Activated naive CD8-positive, alpha-beta T cell treated with anti-CD3 and anti-CD28 coated beads, Interleukin-2, amount 50 U/mL, for 24 hours (primary cell): ENCODE measurements at regions not wholly inside any gene's neighbourhood (a gene's known extent, or its start where the extent isn't known, plus 50 kb on each side); places are given as distances from the start of the nearest gene placed in this dataset.

Experiments
- ATAC-seq: fragments of 150-1000 bp; cut with Tn5 transposase; one replicate; pipeline ENCODE4 v1.10.0; 2021
- DNase-seq: peaks from one replicate; pipeline ENCODE4 v3.0.0; 2021
- H3K27ac Mint-ChIP-seq: one replicate; pipeline ENCODE4 v1.8.0; 2021; ENCODE audit warnings: mild to moderate bottlenecking, mixed read lengths
- H3K27me3 Mint-ChIP-seq: one replicate; pipeline ENCODE4 v1.8.0; 2021; ENCODE audit warnings: mixed read lengths
- H3K36me3 Mint-ChIP-seq: one replicate; pipeline ENCODE4 v1.8.0; 2021; ENCODE audit warnings: low read depth, mixed read lengths
- H3K4me1 Mint-ChIP-seq: one replicate; pipeline ENCODE4 v1.8.0; 2021; ENCODE audit warnings: mixed read lengths
- H3K4me3 Mint-ChIP-seq: one replicate; pipeline ENCODE4 v1.8.0; 2021; ENCODE audit warnings: mild to moderate bottlenecking, moderate library complexity, mixed read lengths
- H3K9me3 Mint-ChIP-seq: one replicate; pipeline ENCODE4 v1.8.0; 2021; ENCODE audit warnings: mixed read lengths

DNA sequence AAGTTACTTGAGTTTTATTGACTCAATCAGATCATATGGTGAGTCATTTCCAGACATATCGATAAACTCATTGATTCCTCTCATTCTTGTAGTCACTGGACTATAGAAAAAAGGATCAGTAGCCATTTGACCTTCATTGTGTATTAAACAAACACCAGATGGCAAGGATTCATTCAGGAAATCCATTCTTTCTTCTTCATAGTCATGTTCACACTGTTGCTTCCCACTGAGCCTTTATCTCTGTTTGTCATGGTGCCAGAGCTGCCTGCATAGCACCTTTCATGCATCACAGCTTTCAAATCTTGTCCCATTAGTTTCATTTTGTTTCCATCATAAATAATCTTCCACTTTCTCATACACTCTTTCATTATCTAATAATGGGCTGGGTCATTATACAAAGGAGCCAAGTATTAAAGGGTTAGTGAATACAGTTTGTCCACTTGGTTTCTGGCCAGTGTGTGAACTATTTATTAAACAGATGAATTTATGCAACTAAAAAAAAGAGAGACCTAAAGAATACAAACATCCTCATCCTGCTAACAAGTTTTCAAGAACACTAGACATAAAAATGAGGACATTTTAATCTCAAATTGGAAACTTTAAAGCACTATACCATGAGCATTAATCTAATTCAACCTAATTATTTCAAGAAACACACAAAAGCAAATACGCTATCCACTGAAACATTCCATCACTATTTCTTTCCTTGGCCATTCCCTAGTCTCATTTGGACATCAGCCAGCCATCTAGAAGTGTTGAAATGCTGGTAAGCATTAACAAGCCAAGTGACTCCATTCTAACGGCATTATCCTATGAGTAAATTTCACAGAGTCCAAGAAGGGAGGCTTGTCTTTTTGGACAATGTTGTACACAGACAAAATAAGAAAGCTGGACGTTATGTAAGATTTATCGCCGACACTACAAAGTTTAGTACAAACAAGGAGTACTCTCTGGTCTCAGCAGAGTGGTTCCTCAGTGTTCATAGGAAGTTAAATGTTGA is 476.5 kb downstream of the FOXG1 start:
- ATAC-seq, result no peak

GRCh38 chr14:29255692-29256091 is 489.1 kb downstream of the FOXG1 start:
- H3K36me3 Mint-ChIP-seq, result no peaks in the 10 kb centered on the region
- no peak overlapping the region for H3K27ac Mint-ChIP-seq
- H3K4me3 Mint-ChIP-seq, result no peak overlapping the region
- H3K4me1 Mint-ChIP-seq, result no peaks in the 10 kb centered on the region
- DNase-seq, result no peak
- peaks cover 13% of the 10 kb centered on the region for H3K9me3 Mint-ChIP-seq
- H3K27me3 Mint-ChIP-seq, result no peaks in the 10 kb centered on the region
- ATAC-seq, result no peak

More for the DNA sequence above, 476.5 kb downstream of the FOXG1 start:
- no peak for DNase-seq
- Mint-ChIP-seq H3K27ac (no peak overlapping the region), H3K9me3 (peaks cover 25% of the 10 kb centered on the region), H3K4me1 (no peaks in the 10 kb centered on the region), H3K4me3 (no peak overlapping the region), H3K36me3 (no peaks in the 10 kb centered on the region), H3K27me3 (no peaks in the 10 kb centered on the region)

- no peak overlapping the region for H3K4me3 Mint-ChIP-seq
- no peaks in the 10 kb centered on the region for H3K36me3 Mint-ChIP-seq
- H3K4me1 Mint-ChIP-seq, result no peaks in the 10 kb centered on the region
- H3K9me3 Mint-ChIP-seq, result peaks cover 18% of the 10 kb centered on the region
- no peaks in the 10 kb centered on the region for H3K27me3 Mint-ChIP-seq
- no peak overlapping the region for H3K27ac Mint-ChIP-seq
- DNase-seq, result no peak
- no peak for ATAC-seq
Measured at GRCh38 chr14:29262979-29263378, 496.4 kb downstream of the FOXG1 start.

DNA sequence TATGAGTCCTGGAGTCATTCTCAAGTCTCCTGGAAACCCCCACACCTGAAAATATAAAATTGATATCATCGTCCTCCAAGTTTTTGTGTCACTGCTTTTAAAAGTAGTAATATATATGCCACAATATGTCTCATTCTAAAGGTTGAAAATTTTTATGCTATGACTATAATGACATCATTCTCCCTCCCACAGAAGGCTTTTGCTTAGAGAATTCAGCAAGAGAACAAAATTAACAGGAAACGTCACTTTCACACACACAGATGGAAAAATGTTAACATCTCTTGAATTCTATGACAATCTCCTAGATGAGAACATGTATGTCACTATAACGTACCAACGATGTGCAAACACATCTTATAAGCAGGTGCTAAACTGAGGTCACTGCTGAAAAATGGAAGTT is 498.3 kb downstream of the FOXG1 start:
- Mint-ChIP-seq H3K9me3 (peaks cover 20% of the 10 kb centered on the region), H3K27ac (no peak overlapping the region), H3K4me1 (no peaks in the 10 kb centered on the region), H3K36me3 (no peaks in the 10 kb centered on the region), H3K27me3 (no peaks in the 10 kb centered on the region), H3K4me3 (no peak overlapping the region)
- ATAC-seq (no peak), DNase-seq (no peak)

GRCh38 chr14:29265852-29266251 is 499.3 kb downstream of the FOXG1 start:
- Mint-ChIP-seq H3K27me3 (no peaks in the 10 kb centered on the region), H3K4me1 (no peaks in the 10 kb centered on the region), H3K27ac (no peak overlapping the region), H3K4me3 (no peak overlapping the region), H3K36me3 (no peaks in the 10 kb centered on the region), H3K9me3 (peaks cover 15% of the 10 kb centered on the region)
- ATAC-seq, result no peak
- DNase-seq, result no peak

DNA sequence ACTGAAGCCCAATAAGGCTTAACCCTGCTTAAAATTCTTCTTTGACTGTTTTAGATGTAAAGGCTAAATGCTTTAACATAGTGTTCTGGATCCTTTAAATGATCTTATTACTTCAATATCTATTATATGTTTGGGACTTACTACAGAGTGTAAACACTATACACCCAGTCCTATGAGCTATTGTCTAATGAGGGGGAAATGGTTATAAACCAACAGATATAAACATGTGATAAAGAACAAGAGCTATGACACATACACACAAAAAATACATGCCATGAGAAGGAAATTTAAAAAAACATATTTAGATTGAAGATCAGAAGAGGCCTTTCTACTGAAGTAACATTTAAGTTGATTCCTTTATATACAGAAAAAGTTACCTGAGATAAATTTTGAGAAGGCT is 505.1 kb downstream of the FOXG1 start:
- DNase-seq, result no peak
- no peak overlapping the region for H3K27ac Mint-ChIP-seq

GRCh38 chr14:29273513-29273912 is 506.9 kb downstream of the FOXG1 start:
- no peak for DNase-seq

More for the DNA sequence above, 505.1 kb downstream of the FOXG1 start:
- Mint-ChIP-seq H3K36me3 (no peaks in the 10 kb centered on the region), H3K4me3 (no peak overlapping the region), H3K4me1 (no peaks in the 10 kb centered on the region), H3K9me3 (peaks cover 18% of the 10 kb centered on the region), H3K27me3 (no peaks in the 10 kb centered on the region)
- ATAC-seq, result no peak

GRCh38 chr14:29274890-29275596 is 508.5 kb downstream of the FOXG1 start:
- no peaks in the 10 kb centered on the region for H3K36me3 Mint-ChIP-seq
- H3K4me1 Mint-ChIP-seq, result no peaks in the 10 kb centered on the region
- no peaks in the 10 kb centered on the region for H3K27me3 Mint-ChIP-seq
- DNase-seq (no peak), ATAC-seq (no peak)
- no peak overlapping the region for H3K4me3 Mint-ChIP-seq
- H3K27ac Mint-ChIP-seq, result no peak overlapping the region
- H3K9me3 Mint-ChIP-seq, result peaks cover 13% of the 10 kb centered on the region

More at GRCh38 chr14:29273513-29273912, 506.9 kb downstream of the FOXG1 start:
- no peak for ATAC-seq
- Mint-ChIP-seq H3K9me3 (peaks cover 10% of the 10 kb centered on the region), H3K4me3 (no peak overlapping the region), H3K4me1 (no peaks in the 10 kb centered on the region), H3K36me3 (no peaks in the 10 kb centered on the region), H3K27ac (no peak overlapping the region), H3K27me3 (no peaks in the 10 kb centered on the region)

DNA sequence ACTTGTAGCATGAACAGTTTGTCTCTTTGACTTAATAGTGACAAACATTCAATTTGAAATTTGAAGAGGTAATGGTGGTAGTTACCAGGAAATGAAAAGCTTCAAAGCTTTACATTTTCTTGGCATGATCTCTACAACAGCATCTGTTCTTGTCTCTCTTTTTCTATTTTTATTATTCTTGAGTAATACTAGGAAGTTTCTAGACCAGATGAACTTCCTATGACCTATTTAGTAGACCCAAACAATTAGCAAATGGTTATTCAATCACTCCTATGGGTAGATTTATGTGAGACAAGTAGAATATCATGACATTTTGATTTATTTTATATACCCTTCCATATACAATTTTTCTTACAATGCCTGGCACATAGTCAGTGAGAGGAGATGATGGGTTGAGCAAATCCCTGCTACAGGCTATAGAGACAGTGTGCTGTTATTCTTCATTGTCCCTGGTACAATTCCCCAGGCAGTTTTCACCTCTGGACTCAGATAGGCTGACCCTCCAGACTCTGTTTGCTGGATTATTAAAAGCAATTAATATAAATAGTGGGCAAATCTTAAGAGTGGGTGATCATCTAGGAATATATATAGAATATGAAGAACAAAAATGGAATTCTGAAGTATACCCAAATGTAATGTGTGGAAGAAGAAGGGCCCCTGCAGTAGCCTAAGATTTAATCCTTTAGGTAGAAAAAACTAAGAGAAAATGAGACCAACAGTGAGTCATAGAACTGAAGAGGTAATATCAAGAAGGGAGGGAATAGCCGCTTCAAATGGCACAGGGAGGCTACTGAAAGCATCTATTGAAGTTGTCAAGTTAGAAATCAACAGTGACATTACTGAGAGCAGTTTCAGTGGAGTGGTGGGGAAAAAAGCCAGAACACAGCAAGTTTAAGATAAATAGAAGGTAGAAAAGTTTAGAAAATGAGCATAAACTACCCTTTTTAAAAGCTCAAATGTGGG is 512.0 kb downstream of the FOXG1 start:
- no peak overlapping the region for H3K4me3 Mint-ChIP-seq
- H3K27ac Mint-ChIP-seq, result no peak overlapping the region
- no peaks in the 10 kb centered on the region for H3K4me1 Mint-ChIP-seq

GRCh38 chr14:29282169-29282568 is 515.6 kb downstream of the FOXG1 start:
- H3K27me3 Mint-ChIP-seq, result no peaks in the 10 kb centered on the region

More for the DNA sequence above, 512.0 kb downstream of the FOXG1 start:
- no peak for DNase-seq
- Mint-ChIP-seq H3K36me3 (no peaks in the 10 kb centered on the region), H3K9me3 (peaks cover 8% of the 10 kb centered on the region), H3K27me3 (no peaks in the 10 kb centered on the region)
- no peak for ATAC-seq

DNA sequence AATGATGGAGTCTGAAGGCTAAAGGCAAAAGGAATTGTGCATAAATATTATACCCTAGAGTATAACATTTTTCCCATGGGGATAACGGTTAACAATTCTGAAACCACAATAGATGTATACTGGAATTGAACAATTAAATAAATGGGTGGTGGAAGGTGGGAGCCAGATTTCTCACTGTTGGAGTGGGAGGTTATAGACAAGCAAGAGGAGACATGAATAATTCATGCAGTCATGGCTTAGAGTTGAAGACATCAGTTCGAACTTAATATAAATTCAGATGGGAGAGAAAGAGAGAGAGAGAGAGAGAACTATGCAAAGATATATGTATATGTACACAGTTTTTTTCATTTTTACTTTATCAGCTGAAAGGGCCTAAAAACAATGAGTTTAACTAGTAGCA is 523.9 kb downstream of the FOXG1 start:
- ATAC-seq (no peak), DNase-seq (no peak)
- Mint-ChIP-seq H3K4me3 (no peak overlapping the region), H3K36me3 (peaks cover 1% of the 10 kb centered on the region), H3K27ac (no peak overlapping the region), H3K9me3 (peaks cover 9% of the 10 kb centered on the region), H3K4me1 (no peaks in the 10 kb centered on the region), H3K27me3 (no peaks in the 10 kb centered on the region)

More at GRCh38 chr14:29282169-29282568, 515.6 kb downstream of the FOXG1 start:
- no peaks in the 10 kb centered on the region for H3K36me3 Mint-ChIP-seq
- DNase-seq (no peak), ATAC-seq (no peak)
- H3K4me3 Mint-ChIP-seq, result no peak overlapping the region
- no peaks in the 10 kb centered on the region for H3K4me1 Mint-ChIP-seq
- peaks cover 8% of the 10 kb centered on the region for H3K9me3 Mint-ChIP-seq
- H3K27ac Mint-ChIP-seq, result no peak overlapping the region

DNA sequence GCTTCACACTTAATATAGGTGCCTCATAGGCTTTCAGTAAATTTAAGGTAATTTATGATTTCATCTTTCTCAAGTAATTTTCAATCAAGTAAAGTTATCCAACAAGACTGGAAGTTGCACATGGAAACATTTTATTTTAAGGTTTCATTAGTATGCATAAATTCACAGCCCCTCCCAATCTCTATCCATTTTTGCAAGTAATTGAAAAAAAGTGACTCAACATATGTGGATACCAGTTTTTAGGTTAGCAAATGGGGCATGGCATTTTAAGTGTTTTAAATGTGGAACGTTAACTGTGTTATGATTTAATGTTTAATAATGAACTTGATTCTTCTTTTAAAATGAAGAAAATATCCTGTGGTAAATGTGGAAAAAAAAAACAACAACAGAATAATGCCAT is 532.8 kb downstream of the FOXG1 start:
- Mint-ChIP-seq H3K27me3 (no peaks in the 10 kb centered on the region), H3K36me3 (no peaks in the 10 kb centered on the region), H3K4me3 (no peak overlapping the region), H3K27ac (no peak overlapping the region), H3K9me3 (peaks cover 17% of the 10 kb centered on the region), H3K4me1 (no peaks in the 10 kb centered on the region)
- ATAC-seq, result no peak
- no peak for DNase-seq

GRCh38 chr14:29301571-29301970 is 535.0 kb downstream of the FOXG1 start:
- no peaks in the 10 kb centered on the region for H3K4me1 Mint-ChIP-seq
- H3K27ac Mint-ChIP-seq, result no peak overlapping the region
- H3K4me3 Mint-ChIP-seq, result no peak overlapping the region
- ATAC-seq (no peak), DNase-seq (no peak)
- H3K36me3 Mint-ChIP-seq, result no peaks in the 10 kb centered on the region
- H3K9me3 Mint-ChIP-seq, result peaks cover 11% of the 10 kb centered on the region
- no peaks in the 10 kb centered on the region for H3K27me3 Mint-ChIP-seq

GRCh38 chr14:29310210-29310609 is 543.6 kb downstream of the FOXG1 start:
- Mint-ChIP-seq H3K9me3 (peaks cover 4% of the 10 kb centered on the region), H3K4me1 (no peaks in the 10 kb centered on the region), H3K27ac (no peak overlapping the region), H3K4me3 (no peak overlapping the region), H3K36me3 (no peaks in the 10 kb centered on the region), H3K27me3 (no peaks in the 10 kb centered on the region)
- ATAC-seq (no peak), DNase-seq (no peak)
